Karpas-422 (cell line): ENCODE measurements at regions not wholly inside any gene's neighbourhood (a gene's known extent, or its start where the extent isn't known, plus 50 kb on each side); places are given as distances from the start of the nearest gene placed in this dataset.
"Not testable (repeated sequence)": the region's sequence is repeated elsewhere in the genome, so short reads cannot be mapped to it uniquely, and the experiment has no call there.

Experiments used
- DNase-seq: peaks from one replicate; pipeline ENCODE4 v3.0.0-alpha.2; 2015
- H2AFZ ChIP-seq: fragments of 200-600 bp; sonication (generic); 2 replicates; pipeline ENCODE4 v1.6.1; 2014; ENCODE audit warnings: antibody characterized with exemption, low read length, mixed read lengths
- H3K27ac ChIP-seq: fragments of 200-600 bp; sonication (generic); 2 replicates; pipeline ENCODE4 v1.5.1; 2014; ENCODE audit warnings: mild to moderate bottlenecking, low read length, moderate library complexity
- H3K27me3 ChIP-seq: fragments of 200-600 bp; sonication (generic); 2 replicates; pipeline ENCODE4 v1.6.1; 2014; ENCODE audit warnings: low read length, mixed read lengths
- H3K36me3 ChIP-seq: fragments of 200-600 bp; sonication (generic); 2 replicates; pipeline ENCODE4 v1.6.1; 2014; ENCODE audit warnings: low read length, mixed read lengths; ENCODE audit not compliant: insufficient read depth
- H3K4me1 ChIP-seq: fragments of 200-600 bp; sonication (generic); 2 replicates; pipeline ENCODE4 v1.6.1; 2014; ENCODE audit warnings: mild to moderate bottlenecking, low read length, mixed read lengths
- H3K4me2 ChIP-seq: fragments of 200-600 bp; sonication (generic); 2 replicates; pipeline ENCODE4 v1.6.1; 2014; ENCODE audit warnings: low read length, low read depth, mild to moderate bottlenecking; ENCODE audit not compliant: poor library complexity, severe bottlenecking
- H3K4me3 ChIP-seq: fragments of 200-600 bp; sonication (generic); 2 replicates; pipeline ENCODE4 v1.5.1; 2014; ENCODE audit warnings: mild to moderate bottlenecking, antibody characterized with exemption, low read length, mixed read lengths
- H3K79me2 ChIP-seq: fragments of 200-600 bp; sonication (generic); 2 replicates; pipeline ENCODE4 v1.6.1; 2014; ENCODE audit warnings: mild to moderate bottlenecking, low read length, mixed read lengths
- H3K9ac ChIP-seq: fragments of 200-600 bp; sonication (generic); 2 replicates; pipeline ENCODE4 v1.6.0; 2014; ENCODE audit warnings: low read length
- H3K9me2 ChIP-seq: fragments of 200-600 bp; sonication (generic), shearing (Covaris generic); replicated peaks from 2 replicates; pipeline ENCODE4 v1.6.0; 2014; ENCODE audit warnings: mild to moderate bottlenecking, low read length, moderate library complexity; ENCODE audit not compliant: insufficient read depth
- H3K9me3 ChIP-seq: fragments of 300-700, 200-600 bp; sonication (generic); 2 replicates; pipeline ENCODE4 v1.6.1; 2014; ENCODE audit warnings: low read length, mixed read lengths
- H4K20me1 ChIP-seq: fragments of 200-600 bp; sonication (generic); 2 replicates; pipeline ENCODE4 v1.6.1; 2014; ENCODE audit warnings: mild to moderate bottlenecking, antibody characterized with exemption, low read length, low read depth; ENCODE audit not compliant: insufficient read depth

GRCh38 chr7:81846398-81846797 is 76.6 kb upstream of the HGF start:
- Histone ChIP-seq H3K4me1 (no peaks in the 10 kb centered on the region), H3K27ac (no peak overlapping the region), H2AFZ (no peak overlapping the region), H3K27me3 (no peaks in the 10 kb centered on the region), H3K9me2 (no peaks in the 10 kb centered on the region), H4K20me1 (no peaks in the 10 kb centered on the region), H3K4me2 (no peak overlapping the region), H3K4me3 (no peak overlapping the region), H3K9me3 (peaks cover 11% of the 10 kb centered on the region; the same call in 1 of the 2 replicates), H3K36me3 (no peaks in the 10 kb centered on the region), H3K9ac (no peak overlapping the region), H3K79me2 (no peaks in the 10 kb centered on the region)
- DNase-seq, result no peak

- peak; percentile 41 for DNase-seq
- no peak overlapping the region for H3K4me3 ChIP-seq
- no peak overlapping the region for H3K9ac ChIP-seq
- no peaks in the 10 kb centered on the region for H3K36me3 ChIP-seq
- no peaks in the 10 kb centered on the region for H3K79me2 ChIP-seq
- H3K4me1 ChIP-seq, result no peaks in the 10 kb centered on the region
- H2AFZ ChIP-seq, result no peak overlapping the region
- peaks cover 8% of the 10 kb centered on the region; the same call in 1 of the 2 replicates for H3K9me3 ChIP-seq
- H4K20me1 ChIP-seq, result no peaks in the 10 kb centered on the region
- no peaks in the 10 kb centered on the region for H3K27me3 ChIP-seq
- H3K9me2 ChIP-seq, result no peaks in the 10 kb centered on the region
- H3K27ac ChIP-seq, result no peak overlapping the region
- no peak overlapping the region for H3K4me2 ChIP-seq
These were observed 75.9 kb upstream of the HGF start for GRCh38 chr7:81845744-81846241.

- H3K4me1 ChIP-seq, DNase-seq, H4K20me1 ChIP-seq, H3K36me3 ChIP-seq, H3K9me2 ChIP-seq, H3K4me3 ChIP-seq, H3K4me2 ChIP-seq, H3K27me3 ChIP-seq, H3K9ac ChIP-seq, H3K27ac ChIP-seq, H2AFZ ChIP-seq, H3K79me2 ChIP-seq: not testable (repeated sequence)
- 0 out of 2 replicates have a peak, but pooled peaks cover 11% of the 10 kb centered on the region for H3K9me3 ChIP-seq
These were observed 73.8 kb upstream of the HGF start for GRCh38 chr7:81843657-81844056.

- Histone ChIP-seq H3K79me2 (no peaks in the 10 kb centered on the region), H3K9ac (no peak overlapping the region), H3K36me3 (no peaks in the 10 kb centered on the region), H3K4me2 (no peak overlapping the region), H4K20me1 (no peaks in the 10 kb centered on the region), H3K9me3 (peaks cover 18% of the 10 kb centered on the region; the same call in 1 of the 2 replicates), H3K4me1 (no peaks in the 10 kb centered on the region), H3K4me3 (no peak overlapping the region), H2AFZ (no peak overlapping the region), H3K9me2 (no peaks in the 10 kb centered on the region), H3K27me3 (no peaks in the 10 kb centered on the region), H3K27ac (no peak overlapping the region)
- no peak for DNase-seq
These were observed 72.5 kb upstream of the HGF start for GRCh38 chr7:81842361-81842760.

GRCh38 chr7:81839708-81840369 is 70.0 kb upstream of the HGF start:
- no peak overlapping the region for H3K4me3 ChIP-seq
- no peaks in the 10 kb centered on the region for H3K27me3 ChIP-seq
- H3K9me3 ChIP-seq, result peaks cover 24% of the 10 kb centered on the region; the same call in 1 of the 2 replicates
- no peaks in the 10 kb centered on the region for H3K79me2 ChIP-seq
- no peak overlapping the region for H3K4me2 ChIP-seq
- H3K9me2 ChIP-seq, result no peaks in the 10 kb centered on the region
- no peaks in the 10 kb centered on the region for H3K4me1 ChIP-seq
- no peak for DNase-seq
- no peak overlapping the region for H2AFZ ChIP-seq
- no peaks in the 10 kb centered on the region for H4K20me1 ChIP-seq
- H3K9ac ChIP-seq, result no peak overlapping the region
- H3K36me3 ChIP-seq, result no peaks in the 10 kb centered on the region
- no peak overlapping the region for H3K27ac ChIP-seq

- Histone ChIP-seq H3K27me3 (no peaks in the 10 kb centered on the region), H4K20me1 (no peaks in the 10 kb centered on the region), H3K4me1 (no peaks in the 10 kb centered on the region), H3K9ac (no peak overlapping the region), H3K36me3 (no peaks in the 10 kb centered on the region), H3K4me3 (no peak overlapping the region), H3K9me2 (no peaks in the 10 kb centered on the region), H3K4me2 (no peak overlapping the region), H2AFZ (no peak overlapping the region), H3K9me3 (peaks cover 21% of the 10 kb centered on the region), H3K79me2 (no peaks in the 10 kb centered on the region), H3K27ac (no peak overlapping the region)
- DNase-seq, result no peak
These were observed 63.6 kb upstream of the HGF start for GRCh38 chr7:81833401-81833800.

- no peaks in the 10 kb centered on the region for H4K20me1 ChIP-seq
- no peak overlapping the region for H3K4me3 ChIP-seq
- no peak overlapping the region for H3K27ac ChIP-seq
- no peak overlapping the region for H3K4me2 ChIP-seq
- no peaks in the 10 kb centered on the region for H3K36me3 ChIP-seq
- DNase-seq, result no peak
- H3K79me2 ChIP-seq, result no peaks in the 10 kb centered on the region
- no peak overlapping the region for H2AFZ ChIP-seq
- no peak overlapping the region for H3K9ac ChIP-seq
- H3K9me3 ChIP-seq, result peaks cover 15% of the 10 kb centered on the region
- H3K4me1 ChIP-seq, result no peaks in the 10 kb centered on the region
- no peaks in the 10 kb centered on the region for H3K9me2 ChIP-seq
- H3K27me3 ChIP-seq, result no peaks in the 10 kb centered on the region
These were observed 62.0 kb upstream of the HGF start for GRCh38 chr7:81831883-81832282.

GRCh38 chr7:81829511-81829910 is 59.7 kb upstream of the HGF start:
- not testable (repeated sequence) for H3K4me1 ChIP-seq, H3K4me2 ChIP-seq, H3K9me2 ChIP-seq, H3K79me2 ChIP-seq, H4K20me1 ChIP-seq, DNase-seq, H2AFZ ChIP-seq, H3K9me3 ChIP-seq, H3K27ac ChIP-seq, H3K4me3 ChIP-seq, H3K36me3 ChIP-seq, H3K9ac ChIP-seq, H3K27me3 ChIP-seq
